ENCODE measurements at regions not wholly inside any gene's neighbourhood (a gene's known extent, or its start where the extent isn't known, plus 50 kb on each side); places are given as distances from the start of the nearest gene placed in this dataset.

DNA sequence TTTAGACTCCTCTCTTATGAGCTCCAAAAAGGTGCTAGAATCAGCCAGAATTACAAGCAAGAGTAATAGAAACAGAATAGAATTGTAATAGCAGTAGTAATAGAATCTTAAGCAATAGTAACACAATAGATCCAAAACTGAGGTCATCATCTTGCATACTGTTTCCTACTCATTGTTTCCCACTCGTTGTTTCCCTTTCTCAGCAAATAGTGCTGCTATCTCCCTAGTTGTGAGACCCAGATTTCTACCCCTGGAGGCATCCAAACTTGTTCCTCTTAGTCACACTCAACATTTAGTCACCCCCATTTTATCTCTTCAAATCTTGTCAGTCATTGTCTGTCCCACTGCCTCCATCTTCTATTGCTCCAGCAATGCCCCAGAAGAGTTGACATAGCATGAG lies 356.9 kb upstream of the MARCKS start:
- H3K27ac Mint-ChIP-seq: no peak overlapping the region
- TF ChIP-seq CTCF (IDR thresholded peaks at IDR 0.05): no peak
- H3K36me3 Mint-ChIP-seq (ENCODE audit: low read depth): no peaks in the 10 kb centered on the region
- no peaks in the 10 kb centered on the region for H3K9me3 Mint-ChIP-seq
- DNase-seq: no peak
- 0 out of 2 replicates have a peak, but pooled peaks cover 5% of the 10 kb centered on the region for H3K4me1 Mint-ChIP-seq (ENCODE audit: low read depth)
- no peaks in the 10 kb centered on the region for H3K27me3 Mint-ChIP-seq (ENCODE audit: insufficient read depth)
- no peak overlapping the region for H3K4me3 Mint-ChIP-seq

DNA sequence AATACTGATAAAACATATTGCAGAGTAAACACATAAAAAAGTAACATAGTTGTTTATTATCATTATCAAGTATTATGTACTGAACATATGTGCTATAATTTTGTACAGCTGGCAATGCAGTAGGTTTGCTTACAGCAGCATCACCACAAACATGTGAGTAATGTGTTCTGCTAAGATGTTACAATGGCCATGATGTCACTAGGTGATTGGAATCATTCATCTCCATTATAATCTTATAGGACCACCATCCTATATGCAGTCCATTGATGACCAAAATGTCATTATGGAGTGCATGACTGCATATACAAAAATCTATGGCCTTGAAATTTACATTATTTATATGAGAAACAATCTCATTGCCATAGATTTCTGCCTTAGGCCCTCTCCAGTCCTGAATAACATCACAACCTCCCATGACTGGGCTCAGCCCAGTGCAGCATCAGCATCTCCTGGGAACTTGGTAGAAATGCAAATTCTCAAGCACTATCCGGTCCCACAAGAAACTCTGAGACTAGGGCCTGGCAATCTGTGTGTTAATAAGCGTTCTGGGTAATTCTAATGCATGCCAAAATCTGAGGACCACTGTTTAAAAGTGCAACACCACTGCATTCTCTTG lies 352.0 kb upstream of the MARCKS start:
- no peak for DNase-seq
- TF ChIP-seq CTCF (IDR thresholded peaks at IDR 0.05): no peak
- Mint-ChIP-seq H3K9me3 (no peaks in the 10 kb centered on the region), H3K36me3 (ENCODE audit: low read depth) (no peaks in the 10 kb centered on the region), H3K4me3 (no peak overlapping the region), H3K27me3 (ENCODE audit: insufficient read depth) (no peaks in the 10 kb centered on the region), H3K4me1 (ENCODE audit: low read depth) (peaks cover 16% of the 10 kb centered on the region), H3K27ac (no peak overlapping the region)

- DNase-seq: no peak
- TF ChIP-seq CTCF (IDR thresholded peaks at IDR 0.05): no peak
- Mint-ChIP-seq H3K36me3 (ENCODE audit: low read depth) (no peaks in the 10 kb centered on the region), H3K4me1 (ENCODE audit: low read depth) (peaks cover 12% of the 10 kb centered on the region), H3K27me3 (ENCODE audit: insufficient read depth) (no peaks in the 10 kb centered on the region), H3K9me3 (no peaks in the 10 kb centered on the region), H3K27ac (no peak overlapping the region), H3K4me3 (no peak overlapping the region)
Observed at GRCh38 chr6:113508249-113508648, 348.9 kb upstream of the MARCKS start.

GRCh38 chr6:113511100-113511499 lies 346.0 kb upstream of the MARCKS start:
- H3K27me3 Mint-ChIP-seq (ENCODE audit: insufficient read depth): no peaks in the 10 kb centered on the region
- H3K4me1 Mint-ChIP-seq (ENCODE audit: low read depth): peaks cover 12% of the 10 kb centered on the region
- H3K9me3 Mint-ChIP-seq: no peaks in the 10 kb centered on the region
- no peaks in the 10 kb centered on the region for H3K36me3 Mint-ChIP-seq (ENCODE audit: low read depth)
- DNase-seq: no peak
- no peak overlapping the region for H3K4me3 Mint-ChIP-seq
- TF ChIP-seq CTCF (IDR thresholded peaks at IDR 0.05): no peak
- H3K27ac Mint-ChIP-seq: no peak overlapping the region

DNA sequence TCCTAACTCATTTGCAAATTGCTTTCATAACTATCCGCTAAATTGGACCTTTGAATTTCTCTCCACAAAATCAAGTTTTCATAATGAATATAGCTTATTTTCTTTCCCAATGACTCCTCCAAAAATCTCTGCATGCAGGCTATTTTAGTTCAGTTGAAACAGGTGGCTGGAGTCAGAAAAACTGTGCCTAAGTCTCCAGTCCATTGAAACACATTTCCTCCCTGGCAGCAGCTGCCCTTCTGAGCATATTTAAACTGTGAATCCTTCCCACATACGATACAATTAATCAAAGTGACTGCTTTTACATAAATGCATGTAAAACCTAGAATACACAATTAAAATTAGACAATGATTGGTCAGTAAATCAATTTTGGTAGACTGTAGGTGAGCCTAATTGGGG lies 344.6 kb upstream of the MARCKS start:
- Mint-ChIP-seq H3K27me3 (ENCODE audit: insufficient read depth) (no peaks in the 10 kb centered on the region), H3K36me3 (ENCODE audit: low read depth) (no peaks in the 10 kb centered on the region), H3K4me1 (ENCODE audit: low read depth) (peaks cover 12% of the 10 kb centered on the region), H3K27ac (no peak overlapping the region), H3K9me3 (no peaks in the 10 kb centered on the region), H3K4me3 (no peak overlapping the region)
- no peak for DNase-seq
- TF ChIP-seq CTCF (IDR thresholded peaks at IDR 0.05): no peak

GRCh38 chr6:113513086-113513485 lies 344.1 kb upstream of the MARCKS start:
- Mint-ChIP-seq H3K4me1 (ENCODE audit: low read depth) (peaks cover 7% of the 10 kb centered on the region), H3K9me3 (no peaks in the 10 kb centered on the region)
- TF ChIP-seq CTCF (IDR thresholded peaks at IDR 0.05): no peak

More at GRCh38 chr6:113513086-113513485, 344.1 kb upstream of the MARCKS start:
- no peak overlapping the region for H3K27ac Mint-ChIP-seq
- no peaks in the 10 kb centered on the region for H3K27me3 Mint-ChIP-seq (ENCODE audit: insufficient read depth)
- no peak for DNase-seq
- H3K36me3 Mint-ChIP-seq (ENCODE audit: low read depth): no peaks in the 10 kb centered on the region
- no peak overlapping the region for H3K4me3 Mint-ChIP-seq

All from HFFc6 (cell line).